HG02973 (cell line): ENCODE measurements at regions not wholly inside any gene's neighbourhood (a gene's known extent, or its start where the extent isn't known, plus 50 kb on each side); places are given as distances from the start of the nearest gene placed in this dataset.

Experiments used
- ATAC-seq: cut with Tn5 transposase; IDR thresholded peaks from one replicate; pipeline ENCODE4 v1.9.1; 2021; ENCODE audit warnings: moderate library complexity; ENCODE audit not compliant: unreplicated experiment

GRCh38 chr18:39871961-39872360 lies 2083.1 kb upstream of the PIK3C3 start:
- ATAC-seq: no peak

GRCh38 chr18:39870591-39870990 lies 2084.4 kb upstream of the PIK3C3 start:
- ATAC-seq: no peak

GRCh38 chr18:39863916-39864315 lies 2091.1 kb upstream of the PIK3C3 start:
- ATAC-seq: no peak

- no peak for ATAC-seq
Observed at GRCh38 chr18:39862341-39862740, 2092.7 kb upstream of the PIK3C3 start.

- ATAC-seq: no peak
Observed at GRCh38 chr18:39854291-39854690, 2100.7 kb upstream of the PIK3C3 start.

- no peak for ATAC-seq
Observed at GRCh38 chr18:39846265-39846664, 2108.8 kb upstream of the PIK3C3 start.

GRCh38 chr18:39845631-39846030 lies 2109.4 kb upstream of the PIK3C3 start:
- ATAC-seq: no peak

- no peak for ATAC-seq
Observed at GRCh38 chr18:39845106-39845505, 2109.9 kb upstream of the PIK3C3 start.

GRCh38 chr18:39843546-39843945 lies 2111.5 kb upstream of the PIK3C3 start:
- ATAC-seq: no peak

GRCh38 chr18:39842366-39842914 lies 2112.6 kb upstream of the PIK3C3 start:
- no peak for ATAC-seq

GRCh38 chr18:39841482-39842365 lies 2113.3 kb upstream of the PIK3C3 start:
- no peak for ATAC-seq

GRCh38 chr18:39840856-39841481 lies 2114.1 kb upstream of the PIK3C3 start:
- no peak for ATAC-seq

- ATAC-seq: no peak
Observed at GRCh38 chr18:39840406-39840805, 2114.6 kb upstream of the PIK3C3 start.

- ATAC-seq: no peak
Observed at GRCh38 chr18:39839782-39840181, 2115.3 kb upstream of the PIK3C3 start.

GRCh38 chr18:39838831-39839230 lies 2116.2 kb upstream of the PIK3C3 start:
- ATAC-seq: no peak

- no peak for ATAC-seq
Observed at GRCh38 chr18:39835303-39836030, 2119.6 kb upstream of the PIK3C3 start.

GRCh38 chr18:39834636-39835035 lies 2120.4 kb upstream of the PIK3C3 start:
- ATAC-seq: no peak

GRCh38 chr18:39825485-39826150 lies 2129.4 kb upstream of the PIK3C3 start:
- ATAC-seq: no peak

GRCh38 chr18:39806525-39806924 lies 2148.5 kb upstream of the PIK3C3 start:
- no peak for ATAC-seq

GRCh38 chr18:39805218-39805617 lies 2149.8 kb upstream of the PIK3C3 start:
- ATAC-seq: no peak
